Posterior vena cava (tissue), 2 donors: ENCODE measurements at regions not wholly inside any gene's neighbourhood (a gene's known extent, or its start where the extent isn't known, plus 50 kb on each side); places are given as distances from the start of the nearest gene placed in this dataset.
"Not testable (repeated sequence)": the region's sequence is repeated elsewhere in the genome, so short reads cannot be mapped to it uniquely, and the experiment has no call there.

Source experiments
- DNase-seq: peaks from one replicate; pipeline ENCODE4 v3.0.0-alpha.2; 2020; ENCODE audit warnings: low spot score
- intact Hi-C, 2 donors: fragments of 100-400 bp; cut with DNase I; formaldehyde crosslinking; loops; one replicate each; pipeline versions ENCODE4 v1.14.1 to v1.14.2; 2022 to 2023
- donor health status: DM: yes; HTN: yes; CAD: no.
- donor health status: DM: yes; HTN: yes; CAD: no.

- DNase-seq, intact Hi-C loops: not testable (repeated sequence)
Measured at GRCh38 chr1:229134381-229135217, 136.3 kb upstream of the RAB4A start.

- DNase-seq = no peak
- intact Hi-C loops = no loop called here
Measured at GRCh38 chr1:229135773-229136172, 135.1 kb upstream of the RAB4A start.

- intact Hi-C loops = no loop called here
Measured at GRCh38 chr1:229136822-229137221, 134.1 kb upstream of the RAB4A start.

GRCh38 chr1:229137271-229137670 lies 133.6 kb upstream of the RAB4A start:
- no peak for DNase-seq
- intact Hi-C loops = no loop called here

More at GRCh38 chr1:229136822-229137221, 134.1 kb upstream of the RAB4A start:
- no peak for DNase-seq

GRCh38 chr1:229138058-229138457 lies 132.9 kb upstream of the RAB4A start:
- no peak for DNase-seq
- intact Hi-C loops = no loop called here

- intact Hi-C loops = no loop called here
- no peak for DNase-seq
Measured at GRCh38 chr1:229139331-229140118, 131.4 kb upstream of the RAB4A start.

- no peak for DNase-seq
- intact Hi-C loops = no loop called here
Measured at GRCh38 chr1:229140119-229140396, 130.9 kb upstream of the RAB4A start.

- DNase-seq = no peak
- intact Hi-C loops = no loop called here
Measured at GRCh38 chr1:229141271-229141670, 129.6 kb upstream of the RAB4A start.

- DNase-seq = no peak
- intact Hi-C loops = no loop called here
Measured at GRCh38 chr1:229141689-229142377, 129.1 kb upstream of the RAB4A start.

GRCh38 chr1:229142471-229142870 lies 128.4 kb upstream of the RAB4A start:
- intact Hi-C loops = no loop called here
- DNase-seq = no peak

- DNase-seq = no peak
- intact Hi-C loops = no loop called here
Measured at GRCh38 chr1:229146647-229147046, 124.3 kb upstream of the RAB4A start.

GRCh38 chr1:229147072-229147471 lies 123.8 kb upstream of the RAB4A start:
- intact Hi-C loops = no loop called here
- DNase-seq = no peak

- intact Hi-C loops = no loop called here
- DNase-seq = no peak
Measured at GRCh38 chr1:229148041-229148671, 122.8 kb upstream of the RAB4A start.

GRCh38 chr1:229148743-229149142 lies 122.2 kb upstream of the RAB4A start:
- DNase-seq = no peak
- intact Hi-C loops = no loop called here

- intact Hi-C loops = no loop called here
Measured at GRCh38 chr1:229149435-229149834, 121.5 kb upstream of the RAB4A start.

GRCh38 chr1:229150518-229150917 lies 120.4 kb upstream of the RAB4A start:
- intact Hi-C loops = no loop called here
- no peak for DNase-seq

More at GRCh38 chr1:229149435-229149834, 121.5 kb upstream of the RAB4A start:
- no peak for DNase-seq

GRCh38 chr1:229151412-229151811 lies 119.5 kb upstream of the RAB4A start:
- DNase-seq, intact Hi-C loops: not testable (repeated sequence)

- DNase-seq = no peak
- intact Hi-C loops = no loop called here
Measured at GRCh38 chr1:229152311-229152710, 118.6 kb upstream of the RAB4A start.

GRCh38 chr1:229153955-229154548 lies 116.9 kb upstream of the RAB4A start:
- intact Hi-C loops = no loop called here
- DNase-seq = no peak
